Kidney (tissue), 13 donors: ENCODE measurements at regions not wholly inside any gene's neighbourhood (a gene's known extent, or its start where the extent isn't known, plus 50 kb on each side); places are given as distances from the start of the nearest gene placed in this dataset.
A peak's percentile ranks its signal among the peaks of the same experiment; 100 is the strongest.

ENCODE experiments used
- DNase-seq, 5 donors: peaks; one replicate each; pipeline ENCODE4 v3.0.0-alpha.2; 2013 to 2020
- FAIRE-seq: peaks from 2 replicates; lab custom pipeline; 2012; peaks lifted over from hg19 to GRCh38; lab: Jason Lieb, UNC
- H3K27ac ChIP-seq, 2 donors: one replicate each; pipeline ENCODE4 v1.7.0; 2013; ENCODE audit warnings: low read depth in 2 of 2, low read length in 2 of 2, inconsistent platforms in 1 of 2
- H3K27me3 ChIP-seq: one replicate; pipeline ENCODE4 v1.7.1; 2013; ENCODE audit warnings: low read length, inconsistent platforms; ENCODE audit not compliant: control insufficient read depth, insufficient read depth
- H3K36me3 ChIP-seq, 3 donors: one replicate each; pipeline versions ENCODE4 v1.7.0 to v1.7.1; 2013; ENCODE audit warnings: low read length in 3 of 3, control low read depth in 1 of 3, inconsistent platforms in 1 of 3; ENCODE audit not compliant: insufficient read depth in 3 of 3, control insufficient read depth in 2 of 3
- H3K4me1 ChIP-seq, 3 donors: one replicate each; pipeline versions ENCODE4 v1.7.0 to v1.7.1; 2013; ENCODE audit warnings: low read length in 3 of 3, inconsistent platforms in 1 of 3, low read depth in 1 of 3; ENCODE audit not compliant: control insufficient read depth in 2 of 3, insufficient read depth in 2 of 3
- H3K4me3 ChIP-seq, 3 donors: one replicate each; pipeline versions ENCODE4 v1.7.0 to v1.8.1; 2013; ENCODE audit warnings: low read length in 3 of 3, control low read depth in 1 of 3, inconsistent platforms in 1 of 3
- H3K9ac ChIP-seq, 3 donors: one replicate each; pipeline versions ENCODE4 v1.7.0 to v1.7.1; 2013; ENCODE audit warnings: low read length in 3 of 3, control low read depth in 1 of 3, inconsistent platforms in 1 of 3
- H3K9me3 ChIP-seq, 3 donors: one replicate each; pipeline versions ENCODE4 v1.7.0 to v1.7.1; 2013; ENCODE audit warnings: low read length in 3 of 3, control low read depth in 1 of 3, inconsistent platforms in 1 of 3; ENCODE audit not compliant: control insufficient read depth in 2 of 3, insufficient read depth in 1 of 3
- intact Hi-C: fragments of 100-400 bp; cut with DNase I; formaldehyde crosslinking; loops from one replicate; pipeline ENCODE4 v1.11.1; 2022
- TF ChIP-seq, protein P1 (sequence below): IDR thresholded peaks from 3 replicates; pipeline ENCODE4 v1.5.1; 2012; ENCODE audit warnings: mild to moderate bottlenecking, moderate library complexity, borderline replicate concordance; ENCODE audit not compliant: insufficient read depth; ENCODE audit errors: extremely low read depth
- donor health status: control.
- donor health status: control.
- donor health status: control.
- donor health status: control.
- donor health status: control.
- donor health status: DM: yes; HTN: yes; CAD: no.
- donor health status: Normal renal cell carcinoma (clear cell type).

DNA sequence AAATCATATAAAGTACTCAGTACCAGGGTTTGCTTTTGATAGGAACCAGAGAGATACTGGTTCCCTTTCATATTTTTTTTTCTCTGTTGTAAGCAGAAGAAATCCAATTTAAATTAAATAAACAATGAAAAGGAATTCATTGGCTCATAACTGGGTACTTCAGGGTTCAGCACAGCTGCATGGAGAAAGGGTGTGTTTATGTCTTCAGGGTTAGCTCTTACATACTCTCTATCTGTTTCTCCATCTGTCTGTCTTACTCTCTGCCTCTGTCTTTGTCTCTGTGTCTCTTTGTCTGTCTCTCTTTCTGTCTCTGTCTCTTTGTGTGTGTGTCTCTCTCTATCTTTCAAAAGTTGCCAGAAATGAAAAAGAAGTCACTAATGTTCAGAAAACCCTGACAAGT is 345.9 kb downstream of the MSX2 start:
- H3K4me3 ChIP-seq = no peak overlapping the region
- intact Hi-C loops = no loop called here
- no peak overlapping the region for H3K27ac ChIP-seq
- TF ChIP-seq, protein P1, sequence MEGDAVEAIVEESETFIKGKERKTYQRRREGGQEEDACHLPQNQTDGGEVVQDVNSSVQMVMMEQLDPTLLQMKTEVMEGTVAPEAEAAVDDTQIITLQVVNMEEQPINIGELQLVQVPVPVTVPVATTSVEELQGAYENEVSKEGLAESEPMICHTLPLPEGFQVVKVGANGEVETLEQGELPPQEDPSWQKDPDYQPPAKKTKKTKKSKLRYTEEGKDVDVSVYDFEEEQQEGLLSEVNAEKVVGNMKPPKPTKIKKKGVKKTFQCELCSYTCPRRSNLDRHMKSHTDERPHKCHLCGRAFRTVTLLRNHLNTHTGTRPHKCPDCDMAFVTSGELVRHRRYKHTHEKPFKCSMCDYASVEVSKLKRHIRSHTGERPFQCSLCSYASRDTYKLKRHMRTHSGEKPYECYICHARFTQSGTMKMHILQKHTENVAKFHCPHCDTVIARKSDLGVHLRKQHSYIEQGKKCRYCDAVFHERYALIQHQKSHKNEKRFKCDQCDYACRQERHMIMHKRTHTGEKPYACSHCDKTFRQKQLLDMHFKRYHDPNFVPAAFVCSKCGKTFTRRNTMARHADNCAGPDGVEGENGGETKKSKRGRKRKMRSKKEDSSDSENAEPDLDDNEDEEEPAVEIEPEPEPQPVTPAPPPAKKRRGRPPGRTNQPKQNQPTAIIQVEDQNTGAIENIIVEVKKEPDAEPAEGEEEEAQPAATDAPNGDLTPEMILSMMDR = no peak
- DNase-seq (no peak), FAIRE-seq (no peak)
- H3K36me3 ChIP-seq = no peaks in the 10 kb centered on the region
- no peaks in the 10 kb centered on the region for H3K9me3 ChIP-seq
- no peak overlapping the region for H3K9ac ChIP-seq
- no peaks in the 10 kb centered on the region for H3K27me3 ChIP-seq
- no peaks in the 10 kb centered on the region for H3K4me1 ChIP-seq

DNA sequence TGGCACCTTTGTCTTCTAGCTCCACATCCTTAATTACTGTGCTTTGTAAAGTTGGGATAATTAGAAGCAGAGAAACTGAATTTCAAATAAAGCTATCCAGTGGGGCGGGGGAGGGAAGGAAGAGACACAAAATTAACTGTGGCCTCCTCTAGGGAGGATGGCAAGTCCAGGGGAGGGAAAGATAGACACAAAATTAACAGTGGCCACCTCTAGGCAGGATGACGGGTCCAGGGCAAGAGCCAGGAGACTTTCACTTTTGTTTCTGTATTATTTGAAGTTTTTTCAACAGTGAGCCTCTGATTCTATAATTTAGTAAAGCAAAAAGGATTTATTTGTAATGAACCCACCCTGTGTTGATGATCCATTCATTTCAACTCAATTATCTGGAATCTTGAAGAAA is 335.9 kb downstream of the MSX2 start:
- no peaks in the 10 kb centered on the region for H3K4me1 ChIP-seq
- intact Hi-C loops = no loop called here
- no peaks in the 10 kb centered on the region for H3K27me3 ChIP-seq
- DNase-seq = no peak
- TF ChIP-seq, protein P1 = no peak
- no peak overlapping the region for H3K27ac ChIP-seq
- H3K9me3 ChIP-seq = no peaks in the 10 kb centered on the region
- peak overlapping the region in 1 of 3 donors; percentile 25 for H3K4me3 ChIP-seq
- no peak for FAIRE-seq
- H3K36me3 ChIP-seq = no peaks in the 10 kb centered on the region
- no peak overlapping the region for H3K9ac ChIP-seq

DNA sequence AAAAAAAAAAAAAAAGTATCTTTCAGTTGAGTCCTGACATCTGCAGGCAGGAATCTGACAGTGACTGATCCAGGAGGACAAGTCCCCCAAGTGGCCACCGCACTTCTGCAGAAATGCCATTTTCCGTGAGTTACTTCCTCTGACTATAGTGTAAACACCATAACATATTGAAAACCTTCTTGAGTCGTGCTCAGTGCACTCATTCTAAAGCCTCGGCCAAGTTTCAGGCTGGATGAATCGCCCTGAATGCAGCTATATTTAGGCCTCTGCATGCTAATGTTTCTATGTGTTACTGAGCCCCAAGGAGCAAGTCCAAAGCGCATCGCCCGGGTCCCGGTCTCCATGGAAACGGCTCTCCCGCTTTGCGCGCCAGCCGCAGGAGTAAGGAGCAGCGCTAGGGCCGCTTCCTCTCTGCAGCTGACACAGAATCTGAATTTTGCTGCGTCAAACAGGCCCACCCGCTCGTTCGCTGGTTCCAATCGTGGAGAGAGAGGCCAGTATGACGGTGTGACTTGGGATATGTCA is 335.4 kb downstream of the MSX2 start:
- no peaks in the 10 kb centered on the region for H3K36me3 ChIP-seq
- DNase-seq (peak; percentile 67 to 83 (median 73)), FAIRE-seq (no peak)
- no peak overlapping the region for H3K9ac ChIP-seq
- TF ChIP-seq, protein P1 = no peak
- H3K9me3 ChIP-seq = no peaks in the 10 kb centered on the region
- no peaks in the 10 kb centered on the region for H3K4me1 ChIP-seq
- no peak overlapping the region for H3K27ac ChIP-seq
- peak overlapping the region in 1 of 3 donors; percentile 25 for H3K4me3 ChIP-seq
- intact Hi-C loops = no loop called here
- no peaks in the 10 kb centered on the region for H3K27me3 ChIP-seq

DNA sequence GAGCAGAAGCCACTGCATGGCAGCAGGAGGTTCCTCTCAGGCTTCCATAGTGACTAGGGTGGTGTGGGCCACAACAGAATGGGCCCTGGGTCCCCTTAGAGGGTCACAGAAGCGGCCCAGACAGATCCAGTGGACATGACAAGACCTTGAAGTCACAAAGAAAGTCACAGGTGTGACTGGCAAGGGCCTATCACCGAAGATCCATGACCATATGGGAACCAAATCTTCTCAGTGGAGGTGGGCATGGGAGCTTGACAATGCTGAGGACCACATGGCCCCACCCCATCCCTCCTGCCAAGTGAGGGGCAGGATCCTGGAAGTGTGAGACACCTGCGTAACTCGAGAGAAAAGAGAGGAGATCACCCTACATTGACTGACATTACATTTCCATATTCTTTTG is 332.4 kb downstream of the MSX2 start:
- no peak for FAIRE-seq
- TF ChIP-seq, protein P1 = no peak

More for the DNA sequence above, 332.4 kb downstream of the MSX2 start:
- Histone ChIP-seq H3K27me3 (no peaks in the 10 kb centered on the region), H3K4me1 (no peaks in the 10 kb centered on the region), H3K9me3 (no peaks in the 10 kb centered on the region), H3K9ac (no peak overlapping the region), H3K36me3 (no peaks in the 10 kb centered on the region), H3K4me3 (no peak overlapping the region), H3K27ac (no peak overlapping the region)
- no peak for DNase-seq
- intact Hi-C loops = no loop called here
